IMR-90 (cell line): ENCODE measurements at regions not wholly inside any gene's neighbourhood (a gene's known extent, or its start where the extent isn't known, plus 50 kb on each side); places are given as distances from the start of the nearest gene placed in this dataset.

ENCODE experiments used
- ATAC-seq: fragments of 200-7000 bp; cut with Tn5 transposase; 2 replicates; pipeline ENCODE4 v1.9.1; 2020; ENCODE audit warnings: low read depth, mild to moderate bottlenecking, moderate library complexity
- BruUV-seq: library from RNA; stranded (reverse); fragments of 400-500 nt; replicated peaks from 2 replicates; lab custom pipeline; 2021; lab: Mats Ljungman, UMichigan
- CTCF ChIA-PET: fragments of 300-600 bp; formaldehyde crosslinking; extraction: SDS; loops from one replicate; lab custom pipeline; 2021; ENCODE audit warnings: antibody characterized with exemption; lab: Yijun Ruan, JAX
- POLR2A ChIA-PET: fragments of 300-600 bp; sonication (Branson Sonifier 250); formaldehyde crosslinking; loops from one replicate; lab custom pipeline; 2022; ENCODE audit warnings: antibody characterized with exemption; ENCODE audit not compliant: unreplicated experiment; lab: Charles Lee
- DNase-seq: peaks from one replicate; pipeline ENCODE4 v3.0.0; 2013
- H2AFZ ChIP-seq: replicated peaks from 2 replicates; pipeline ENCODE3; 2013; ENCODE audit warnings: low read length, mild to moderate bottlenecking; ENCODE audit not compliant: poor library complexity
- H2AK5ac ChIP-seq: 2 replicates; pipeline ENCODE4 v1.6.1; 2013; ENCODE audit warnings: low read depth, low read length, inconsistent platforms
- H2AK9ac ChIP-seq: replicated peaks from 2 replicates; pipeline ENCODE3; 2013; ENCODE audit warnings: mild to moderate bottlenecking, low read depth, low read length, moderate library complexity; ENCODE audit not compliant: poor library complexity
- H2BK120ac ChIP-seq: 2 replicates; pipeline ENCODE4 v1.6.1; 2013; ENCODE audit warnings: low read depth, low read length, inconsistent platforms
- H2BK15ac ChIP-seq: 3 replicates; pipeline ENCODE4 v1.6.1; 2013; ENCODE audit warnings: low read depth, low read length, inconsistent platforms
- H2BK20ac ChIP-seq: 2 replicates; pipeline ENCODE4 v1.6.1; 2013; ENCODE audit warnings: low read depth, mild to moderate bottlenecking, inconsistent platforms, low read length, moderate library complexity
- H2BK5ac ChIP-seq: 2 replicates; pipeline ENCODE4 v1.6.1; 2013; ENCODE audit warnings: mild to moderate bottlenecking, low read depth, low read length, inconsistent platforms; ENCODE audit not compliant: poor library complexity, severe bottlenecking
- H3K14ac ChIP-seq: replicated peaks from 2 replicates; pipeline ENCODE4 v1.6.1; 2013; ENCODE audit warnings: low read depth, low read length, inconsistent platforms
- H3K18ac ChIP-seq: 2 replicates; pipeline ENCODE4 v1.6.1; 2013; ENCODE audit warnings: low read depth, low read length, control low read depth
- H3K23ac ChIP-seq: 2 replicates; pipeline ENCODE4 v1.6.1; 2013; ENCODE audit warnings: low read depth, low read length, inconsistent platforms
- H3K27ac ChIP-seq: 2 replicates; pipeline ENCODE4 v1.5.1; 2013; ENCODE audit warnings: mild to moderate bottlenecking, control low read depth, low read length; ENCODE audit not compliant: insufficient read depth
- H3K27me3 ChIP-seq: 2 replicates; pipeline ENCODE4 v1.6.1; 2013; ENCODE audit warnings: low read length; ENCODE audit not compliant: control insufficient read depth, insufficient read depth
- H3K36me3 ChIP-seq: 2 replicates; pipeline ENCODE4 v1.6.1; 2013; ENCODE audit warnings: low read length, mixed read lengths; ENCODE audit not compliant: control insufficient read depth, insufficient read depth
- H3K4ac ChIP-seq: 2 replicates; pipeline ENCODE4 v1.6.1; 2013; ENCODE audit warnings: low read depth, low read length, inconsistent platforms
- H3K4me1 ChIP-seq: 2 replicates; pipeline ENCODE4 v1.6.1; 2013; ENCODE audit warnings: low read length, mixed read lengths; ENCODE audit not compliant: control insufficient read depth, insufficient read depth
- H3K4me2 ChIP-seq: 2 replicates; pipeline ENCODE4 v1.6.1; 2013; ENCODE audit warnings: low read depth, mild to moderate bottlenecking, control low read depth, low read length, moderate library complexity
- H3K4me3 ChIP-seq: 2 replicates; pipeline ENCODE4 v1.5.1; 2013; ENCODE audit warnings: low read depth, mild to moderate bottlenecking, control low read depth, low read length, moderate library complexity; ENCODE audit not compliant: insufficient read depth
- H3K56ac ChIP-seq: 2 replicates; pipeline ENCODE4 v1.6.1; 2013; ENCODE audit warnings: low read length, inconsistent platforms; ENCODE audit not compliant: insufficient read depth; ENCODE audit errors: extremely low read depth
- H3K79me1 ChIP-seq, 2 experiments: 2 replicates each; pipeline ENCODE4 v1.6.1; 2013; ENCODE audit warnings: low read length in 2 of 2, inconsistent platforms in 1 of 2, low read depth in 1 of 2
- H3K9ac ChIP-seq: 2 replicates; pipeline ENCODE4 v1.6.1; 2013; ENCODE audit warnings: low read depth, low read length, control low read depth
- H3K9me1 ChIP-seq: 2 replicates; pipeline ENCODE4 v1.6.1; 2013; ENCODE audit warnings: low read length, inconsistent platforms; ENCODE audit not compliant: insufficient read depth
- H3K9me3 ChIP-seq: 2 replicates; pipeline ENCODE4 v1.6.1; 2013; ENCODE audit warnings: low read length; ENCODE audit not compliant: control insufficient read depth, insufficient read depth
- H4K20me1 ChIP-seq: 2 replicates; pipeline ENCODE4 v1.6.1; 2013; ENCODE audit warnings: low read length, inconsistent platforms; ENCODE audit not compliant: insufficient read depth
- H4K5ac ChIP-seq: 2 replicates; pipeline ENCODE4 v1.6.1; 2013; ENCODE audit warnings: mild to moderate bottlenecking, low read depth, low read length, control low read depth
- H4K8ac ChIP-seq, 2 experiments: 2 replicates each; pipeline ENCODE4 v1.6.1; 2013; ENCODE audit warnings: low read depth in 2 of 2, low read length in 2 of 2, control low read depth in 1 of 2, inconsistent platforms in 1 of 2
- H4K91ac ChIP-seq: 2 replicates; pipeline ENCODE4 v1.6.1; 2013; ENCODE audit warnings: low read depth, low read length, inconsistent platforms; ENCODE audit not compliant: insufficient read depth
- BHLHE40 ChIP-seq: fragments of 150-350 bp; IDR thresholded peaks from 2 replicates; pipeline ENCODE4 v1.6.1; 2016; ENCODE audit warnings: mild to moderate bottlenecking, low read depth, low read length
- CEBPB ChIP-seq: IDR thresholded peaks from 2 replicates; pipeline ENCODE4 v1.6.1; 2012; ENCODE audit warnings: low read depth, low read length, improper control_type of control experiment
- CHD1 ChIP-seq: IDR thresholded peaks from 2 replicates; pipeline ENCODE4 v1.6.1; 2012; ENCODE audit warnings: low read depth, low read length, improper control_type of control experiment
- ELK1 ChIP-seq: fragments of 150-350 bp; IDR thresholded peaks from 2 replicates; pipeline ENCODE4 v1.6.1; 2016; ENCODE audit warnings: low read depth, mild to moderate bottlenecking, low read length, moderate library complexity, borderline replicate concordance
- FOS ChIP-seq: fragments of 150-350 bp; IDR thresholded peaks from 2 replicates; pipeline ENCODE4 v1.6.1; 2016; ENCODE audit warnings: low read depth, low read length
- MAFK ChIP-seq: IDR thresholded peaks from 2 replicates; pipeline ENCODE4 v1.6.1; 2012; ENCODE audit warnings: low read depth, low read length, improper control_type of control experiment
- MAZ ChIP-seq: IDR thresholded peaks from 2 replicates; pipeline ENCODE4 v1.6.1; 2012; ENCODE audit warnings: low read depth, mild to moderate bottlenecking, low read length, improper control_type of control experiment, moderate library complexity, borderline replicate concordance
- MXI1 ChIP-seq: IDR thresholded peaks from 2 replicates; pipeline ENCODE4 v1.6.1; 2012; ENCODE audit warnings: low read depth, mild to moderate bottlenecking, low read length, moderate library complexity, borderline replicate concordance
- NFE2L2 ChIP-seq: fragments of 150-350 bp; IDR thresholded peaks from 2 replicates; pipeline ENCODE4 v1.6.1; 2016; ENCODE audit warnings: low read depth, mild to moderate bottlenecking, low read length
- RCOR1 ChIP-seq: IDR thresholded peaks from 2 replicates; pipeline ENCODE4 v1.6.1; 2012; ENCODE audit warnings: mild to moderate bottlenecking, low read length, improper control_type of control experiment; ENCODE audit not compliant: insufficient replicate concordance
- USF2 ChIP-seq: fragments of 150-350 bp; IDR thresholded peaks from 2 replicates; pipeline ENCODE4 v1.6.1; 2017; ENCODE audit warnings: mild to moderate bottlenecking, antibody characterized with exemption, low read length, low read depth
- WGBS, 2 experiments: methylation state at CpG; one replicate each; pipeline versions ENCODE4 v1.1.5 to v1.1.7; 2013; ENCODE audit warnings: missing lambda C conversion rate in 2 of 2; ENCODE audit not compliant: insufficient read length in 1 of 2; ENCODE audit errors: extremely low coverage in 2 of 2; 5-methylcytosine and 5-hydroxymethylcytosine counted together
- dilution Hi-C: fragments of 300-500 bp; cut with HindIII; formaldehyde crosslinking; loops from one replicate; pipeline ENCODE4 v1.14.3; 2018; ENCODE audit warnings: low sequenced_read_pairs; ENCODE audit not compliant: unreplicated experiment
- in situ Hi-C: fragments of 300-500 bp; cut with MboI; formaldehyde crosslinking; loops from 3 replicates; pipeline ENCODE4 v1.14.3; 2019; ENCODE audit warnings: low sequenced_read_pairs, inconsistent platforms, mixed read lengths
- intact Hi-C: fragments of 100-400 bp; cut with micrococcal nuclease; formaldehyde crosslinking; loops from 2 replicates; pipeline ENCODE4 v1.10.0; 2022

DNA sequence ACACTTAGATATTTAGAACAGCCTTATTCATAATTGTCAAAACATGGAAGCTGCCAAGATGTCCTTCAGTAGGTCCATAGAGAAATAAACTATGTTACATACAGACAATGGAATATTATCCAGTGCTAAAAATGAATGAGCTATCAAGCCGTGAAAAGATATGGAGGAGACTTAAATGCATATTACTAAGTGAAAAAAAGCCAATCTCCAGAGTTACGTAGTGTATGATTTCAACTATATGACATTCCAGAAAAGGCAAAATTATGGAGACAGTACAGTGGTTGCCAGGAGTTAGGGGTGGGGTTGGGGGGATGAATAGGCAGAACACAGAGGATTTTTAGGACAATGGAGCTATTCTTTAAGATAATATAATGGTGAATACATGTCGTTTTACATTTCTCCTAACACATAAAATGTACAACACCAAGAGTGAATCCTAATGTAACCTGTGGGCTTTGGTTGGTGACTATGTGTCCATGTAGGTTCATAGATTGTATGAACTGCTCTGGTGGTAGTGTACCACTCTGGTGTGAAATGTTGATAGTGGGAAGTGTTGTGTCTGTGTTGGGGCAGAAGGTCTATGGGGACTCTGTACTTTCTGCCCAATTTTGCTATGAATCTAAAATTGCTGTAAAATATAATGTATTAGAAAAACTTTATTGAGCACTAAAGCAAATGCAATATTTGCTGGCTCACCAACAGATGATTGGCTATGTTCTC is 122.6 kb downstream of the USP22 start (continued):
- TF ChIP-seq MAZ: no peak

- in situ Hi-C loops: no loop called here
- TF ChIP-seq RCOR1 (no peak), NFE2L2 (no peak), FOS (no peak), MAZ (no peak), CHD1 (no peak), MXI1 (no peak), ELK1 (no peak), MAFK (no peak), USF2 (no peak), CEBPB (no peak), BHLHE40 (no peak)
Observed at GRCh38 chr17:20920815-20921199, 122.0 kb downstream of the USP22 start.

More at GRCh38 chr17:20920815-20921199, 122.0 kb downstream of the USP22 start:
- intact Hi-C loops (loop anchor here (5.0 kb wide), 1 partner anchor 121 kb away; the partner anchor contains the start of gene USP22), dilution Hi-C loops (no loop called here)
- Histone ChIP-seq H3K4me1 (peaks cover 10% of the 10 kb centered on the region), H3K18ac (peak overlapping the region; percentile 99), H4K20me1 (no peaks in the 10 kb centered on the region), H3K9me1 (no peaks in the 10 kb centered on the region), H3K4ac (peak overlapping the region; percentile 95; the same call in 1 of the 2 replicates), H3K27ac (peak overlapping the region; percentile 61; the same call in 1 of the 2 replicates), H3K79me1 (no peaks in the 10 kb centered on the region), H2BK15ac (0 out of 3 replicates have a peak overlapping the region, but pooled peaks have one; percentile 93), H3K36me3 (no peaks in the 10 kb centered on the region), H3K9me3 (no peaks in the 10 kb centered on the region), H3K14ac (peak overlapping the region; percentile 96; the same call in 1 of the 2 replicates), H3K23ac (no peak overlapping the region), H3K4me2 (peak overlapping the region; percentile 25; the same call in 1 of the 2 replicates), H4K8ac (peak overlapping the region; percentile 83 to 92), H4K5ac (no peak overlapping the region; the same call in none of the 2 replicates), H4K91ac (no peak overlapping the region; the same call in 1 of the 2 replicates), H2BK120ac (peak overlapping the region; percentile 99), H2AK9ac (no peak overlapping the region), H3K56ac (peak overlapping the region; percentile 19; the same call in 1 of the 2 replicates), H3K9ac (no peak overlapping the region), H2AFZ (no peak overlapping the region), H2AK5ac (no peak overlapping the region), H3K4me3 (no peak overlapping the region), H2BK5ac (peak overlapping the region; percentile 81), H3K27me3 (no peaks in the 10 kb centered on the region), H2BK20ac (peak overlapping the region; percentile 99)
- ATAC-seq: peak; percentile 92
- POLR2A ChIA-PET: no interaction called here
- no CpG with 5 or more reads among the region's 1 CpG for WGBS, 2 experiments
- BruUV-seq: no TSS peak
- DNase-seq: peak; percentile 53
- CTCF ChIA-PET: interaction anchor here (0.6 kb wide), 1 partner anchor 12 kb away, joined by 3 read pairs; no protein-coding TSS in a partner anchor
